HG02623 (cell line): ENCODE measurements at regions not wholly inside any gene's neighbourhood (a gene's known extent, or its start where the extent isn't known, plus 50 kb on each side); places are given as distances from the start of the nearest gene placed in this dataset.

Experiments
- ATAC-seq: cut with Tn5 transposase; IDR thresholded peaks from one replicate; pipeline ENCODE4 v1.9.1; 2021; ENCODE audit warnings: moderate library complexity; ENCODE audit not compliant: unreplicated experiment

DNA sequence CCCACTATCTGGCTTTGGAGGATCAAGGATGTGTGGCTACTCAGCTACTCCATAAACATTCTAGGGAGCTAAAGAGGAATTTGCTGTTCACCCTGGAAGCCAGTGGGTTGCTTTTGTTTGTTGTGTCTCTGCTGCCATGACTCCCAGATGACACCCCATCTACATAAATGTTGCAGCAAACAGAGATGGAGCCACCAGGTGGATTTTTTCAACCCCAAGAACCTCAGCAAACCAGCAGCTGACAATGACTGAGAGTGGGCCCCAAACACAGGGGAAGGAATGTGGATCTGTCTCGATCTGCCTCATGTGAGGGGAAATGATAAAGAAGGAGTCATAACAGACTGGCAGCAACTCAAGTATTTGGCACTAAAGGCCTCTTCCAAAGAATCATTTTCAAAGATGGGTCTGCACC, 132.7 kb upstream of the TNC start:
- ATAC-seq = no peak

DNA sequence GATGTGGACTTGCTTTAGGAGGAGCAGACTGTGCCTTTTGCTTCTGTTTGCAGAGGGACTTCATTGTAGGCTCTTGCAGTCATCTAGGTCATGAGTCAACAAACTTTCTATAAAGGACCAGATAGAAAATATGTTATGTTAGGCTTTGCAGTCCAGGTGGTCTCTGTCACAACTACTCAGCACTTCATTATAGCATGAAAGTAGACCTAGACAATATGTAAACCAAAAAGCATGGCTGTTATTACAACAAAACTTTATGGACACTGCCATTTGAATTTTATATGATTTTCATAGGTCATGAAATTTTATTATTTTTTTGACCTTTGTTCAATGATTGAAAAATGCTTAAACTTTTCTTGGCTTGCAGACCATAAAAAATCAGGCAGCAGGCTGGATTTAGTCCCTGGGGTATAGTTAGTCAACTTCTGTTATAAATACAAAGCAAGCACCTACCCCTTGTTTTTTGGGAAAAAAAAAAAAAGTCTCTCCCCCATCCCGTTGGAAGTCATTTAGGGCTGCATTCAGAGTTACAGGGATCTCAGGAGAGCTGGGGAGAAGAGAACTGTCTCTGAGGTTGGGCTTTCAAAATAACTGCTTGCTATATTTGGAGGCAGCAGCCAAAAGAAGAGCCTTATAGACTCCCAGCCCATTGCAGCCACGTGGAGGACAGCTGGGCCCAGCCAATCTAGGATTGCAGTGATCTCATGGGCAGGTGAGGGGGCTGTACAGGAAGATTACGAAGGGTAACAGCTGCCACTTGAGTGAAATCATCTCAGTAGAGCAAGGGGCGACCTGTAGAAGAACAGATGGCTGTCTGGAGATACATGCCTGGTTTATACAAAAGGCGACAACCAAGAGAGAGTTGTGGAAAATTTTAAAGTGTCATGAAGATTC, 136.6 kb upstream of the TNC start:
- ATAC-seq = no peak

DNA sequence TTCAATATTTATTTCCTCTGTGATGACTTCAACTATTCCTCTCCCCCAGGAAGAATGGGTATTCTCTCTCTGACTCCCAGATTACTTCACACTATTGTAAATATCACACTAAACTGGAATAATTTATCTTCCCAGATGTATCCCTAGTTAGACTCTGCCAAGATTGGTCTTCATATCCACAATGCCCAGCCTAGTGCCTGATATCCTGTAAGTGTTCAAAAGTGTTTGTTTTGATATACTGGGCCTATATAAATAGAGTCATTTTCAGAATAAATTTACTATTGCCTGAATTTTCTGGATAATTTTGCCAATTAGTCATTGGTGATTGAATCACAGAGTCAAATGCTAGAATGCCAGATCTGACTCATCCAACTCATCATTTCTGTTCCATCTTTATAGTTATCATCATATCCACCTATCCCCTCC, 143.7 kb upstream of the TNC start:
- ATAC-seq = no peak

DNA sequence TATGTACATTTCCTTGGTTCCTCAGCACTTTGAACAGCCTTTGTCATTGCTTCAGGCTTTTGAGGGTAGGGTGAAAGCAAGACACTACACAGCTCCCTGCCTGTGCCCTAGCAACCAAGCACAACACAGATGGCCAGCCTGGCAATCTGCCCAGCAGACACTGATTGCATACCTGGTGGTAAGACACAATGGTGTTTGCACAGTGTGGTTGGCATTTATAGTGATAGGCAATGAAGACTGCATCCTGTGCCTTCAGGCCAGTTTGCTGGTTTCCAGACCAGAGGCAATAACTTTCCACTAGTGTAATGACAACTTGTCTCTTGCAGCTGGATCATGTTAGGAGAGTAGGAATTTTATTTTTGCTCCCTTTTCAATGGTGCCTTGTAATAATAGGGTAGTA, 144.5 kb upstream of the TNC start:
- no peak for ATAC-seq

DNA sequence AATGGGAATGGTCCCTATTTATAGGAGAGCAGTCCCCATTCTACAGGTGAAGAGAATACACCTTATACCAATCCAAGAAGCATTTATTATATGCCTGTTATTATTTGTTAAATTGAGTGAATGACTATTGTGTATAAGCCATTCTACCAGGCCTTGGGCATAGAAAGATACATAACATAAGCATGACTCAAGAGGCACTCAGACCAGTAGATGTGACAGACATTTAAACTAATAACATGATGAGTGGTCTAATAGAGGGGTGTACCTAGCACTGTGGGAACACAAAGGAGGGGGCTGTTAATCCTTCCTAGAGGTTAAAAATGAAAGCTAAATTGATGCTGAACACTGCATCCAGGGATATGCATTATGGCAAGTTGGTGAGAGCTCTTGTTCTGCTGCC, 145.0 kb upstream of the TNC start:
- no peak for ATAC-seq

DNA sequence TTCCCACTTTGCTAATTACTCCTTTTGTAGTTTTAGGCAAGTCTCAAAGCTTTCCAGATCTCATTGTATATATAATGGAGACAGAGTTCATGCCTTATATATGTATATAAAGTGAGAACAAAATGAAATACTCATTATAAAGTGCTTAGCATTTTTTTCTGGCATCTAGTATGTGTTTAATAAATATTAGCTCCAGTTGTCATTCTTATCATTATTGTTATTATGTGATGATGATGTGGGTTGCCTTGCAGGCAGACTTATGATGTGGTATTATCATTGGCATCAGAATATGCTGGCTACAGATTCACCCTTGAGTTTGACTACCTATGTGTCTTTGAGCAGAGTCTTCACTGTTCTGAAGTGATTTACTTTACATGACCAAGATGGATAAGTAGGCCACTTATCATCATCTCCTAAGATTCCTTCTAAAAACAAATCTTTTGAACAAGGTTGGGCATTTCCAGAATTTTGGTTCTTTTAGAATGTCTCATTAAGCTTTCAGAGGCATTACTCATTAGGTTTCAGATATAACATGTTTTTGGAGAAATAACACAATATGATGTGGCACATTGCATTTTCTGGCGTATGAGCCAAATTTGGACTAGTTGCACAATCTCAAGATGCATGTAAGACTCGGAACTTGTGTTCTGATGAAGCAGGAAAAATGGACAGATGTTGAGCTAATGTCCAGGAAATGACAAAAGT, 145.6 kb upstream of the TNC start:
- ATAC-seq = no peak

DNA sequence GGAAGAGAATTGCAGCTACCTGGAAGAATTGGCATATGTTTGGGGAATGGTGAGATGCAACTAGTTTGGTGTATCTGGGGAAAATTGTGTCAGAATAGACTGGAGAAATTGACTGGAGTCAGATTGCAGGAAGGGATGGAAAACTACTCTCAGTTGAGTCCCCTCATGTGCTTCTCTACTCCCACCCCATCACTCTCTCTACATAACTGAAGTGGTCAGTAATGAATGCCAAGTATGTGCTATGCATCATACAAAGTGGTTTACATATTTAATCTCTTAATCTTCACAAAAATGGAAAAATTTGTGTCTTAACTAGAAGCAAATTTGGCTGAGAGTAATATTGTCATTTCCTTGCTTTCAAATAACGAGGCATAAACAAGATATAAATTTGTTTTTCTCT, 146.4 kb upstream of the TNC start:
- ATAC-seq = no peak

DNA sequence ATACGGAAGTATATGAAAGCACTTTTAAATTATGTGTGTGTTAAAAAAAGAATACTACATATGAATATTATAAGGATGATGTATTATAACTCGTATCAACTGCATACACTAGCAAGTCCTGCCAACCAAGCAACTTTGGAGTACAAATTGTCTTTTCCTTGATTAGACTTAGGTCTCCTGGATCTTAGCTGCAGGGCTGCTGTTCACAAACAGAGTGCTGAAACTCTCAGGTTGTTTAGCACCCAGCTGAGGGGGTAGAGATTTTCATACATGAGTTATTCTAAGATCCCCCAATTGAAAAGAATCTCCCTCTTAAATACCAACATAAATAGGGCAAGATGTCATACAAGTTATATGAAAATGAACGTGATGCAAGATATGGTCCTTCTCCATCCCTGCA, 149.8 kb upstream of the TNC start:
- no peak for ATAC-seq

DNA sequence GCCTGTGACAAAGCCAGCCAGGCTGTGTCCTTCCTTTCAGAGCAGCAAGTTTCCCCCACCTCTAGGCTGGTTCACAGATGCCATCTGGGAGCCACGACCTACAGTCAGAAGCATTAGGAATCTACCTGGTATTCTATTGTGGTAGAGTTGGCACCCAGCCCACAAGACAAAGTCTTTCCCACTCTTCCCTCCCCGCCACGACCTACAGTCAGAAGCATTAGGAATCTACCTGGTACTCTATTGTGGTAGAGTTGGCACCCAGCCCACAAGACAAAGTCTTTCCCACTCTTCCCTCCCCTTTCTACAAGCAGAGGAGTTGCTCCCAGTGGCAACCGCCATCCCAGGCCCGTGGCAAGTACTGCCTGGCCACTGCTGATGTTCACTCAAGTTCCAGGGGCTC, 157.8 kb upstream of the TNC start:
- ATAC-seq = no peak

DNA sequence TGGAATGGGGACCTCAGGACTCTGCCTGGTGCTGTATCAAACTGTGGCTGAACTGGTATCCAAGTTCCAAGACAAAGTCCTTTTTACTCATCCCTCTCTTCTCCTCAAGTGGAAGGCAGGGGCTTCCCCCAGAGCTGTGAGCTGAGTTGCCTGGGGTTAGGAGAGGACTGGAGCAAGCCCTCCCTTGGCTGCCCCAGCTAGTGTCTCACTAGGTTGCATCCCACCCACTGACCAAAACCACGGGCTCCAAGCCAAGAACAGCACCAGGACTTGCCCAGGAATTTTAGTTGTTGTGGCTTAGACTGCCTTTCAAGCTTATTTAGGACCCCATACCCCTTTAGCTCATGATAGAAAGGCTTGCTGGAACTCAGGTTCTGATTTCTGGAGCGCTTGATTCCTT, 158.7 kb upstream of the TNC start:
- ATAC-seq = no peak

DNA sequence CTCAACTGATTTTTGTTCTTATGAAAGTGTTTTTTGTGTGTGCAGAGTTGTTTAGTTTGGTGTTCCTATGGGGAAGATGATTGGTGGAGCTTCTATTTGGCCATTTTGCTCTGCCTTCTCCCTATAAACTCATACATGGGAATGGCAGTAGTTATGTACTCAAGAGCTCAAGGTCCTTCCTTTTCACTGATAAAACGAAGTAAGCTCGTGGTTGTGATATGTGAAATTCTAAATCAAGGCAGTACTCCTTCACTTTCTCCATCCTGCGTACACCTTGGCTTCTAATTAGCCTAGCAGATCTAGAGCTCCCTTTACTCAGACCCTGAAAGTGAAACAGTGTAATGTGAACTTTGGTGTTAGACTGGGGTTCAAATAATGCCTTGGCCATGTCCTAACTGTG, 159.3 kb upstream of the TNC start:
- no peak for ATAC-seq

DNA sequence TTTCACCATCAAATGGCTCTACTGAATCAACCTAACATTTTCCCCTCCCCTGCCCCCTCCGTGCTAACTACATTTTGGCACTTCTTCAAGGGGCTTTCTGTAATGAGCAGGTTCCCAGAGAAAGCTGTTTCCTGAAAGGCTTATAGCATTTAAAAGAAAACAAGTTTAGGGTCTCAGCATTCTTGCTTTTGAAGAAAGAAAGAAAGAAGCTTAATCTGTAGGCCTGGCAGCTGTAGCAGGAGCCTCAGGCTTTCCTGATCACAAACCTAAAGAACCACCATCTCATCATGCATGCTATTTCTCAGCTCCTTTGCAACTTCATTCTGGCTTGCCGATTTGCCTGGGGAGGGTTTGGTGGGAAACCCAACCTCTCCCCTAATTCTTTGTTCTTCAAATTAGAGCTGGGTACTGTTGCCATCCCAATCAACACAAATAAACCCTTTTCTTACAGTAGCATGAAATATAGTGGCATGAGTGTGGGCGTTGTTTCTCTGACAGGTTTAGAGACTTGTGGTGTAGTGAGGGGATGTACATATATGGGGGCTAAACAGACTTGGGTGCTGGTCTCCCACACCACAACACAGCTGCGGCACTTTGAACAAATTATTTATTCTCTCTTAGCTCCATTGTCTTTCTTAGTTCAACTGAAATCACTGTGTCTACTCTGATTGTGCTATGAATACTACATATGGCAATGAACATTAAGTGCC, 160.5 kb upstream of the TNC start:
- ATAC-seq = no peak

DNA sequence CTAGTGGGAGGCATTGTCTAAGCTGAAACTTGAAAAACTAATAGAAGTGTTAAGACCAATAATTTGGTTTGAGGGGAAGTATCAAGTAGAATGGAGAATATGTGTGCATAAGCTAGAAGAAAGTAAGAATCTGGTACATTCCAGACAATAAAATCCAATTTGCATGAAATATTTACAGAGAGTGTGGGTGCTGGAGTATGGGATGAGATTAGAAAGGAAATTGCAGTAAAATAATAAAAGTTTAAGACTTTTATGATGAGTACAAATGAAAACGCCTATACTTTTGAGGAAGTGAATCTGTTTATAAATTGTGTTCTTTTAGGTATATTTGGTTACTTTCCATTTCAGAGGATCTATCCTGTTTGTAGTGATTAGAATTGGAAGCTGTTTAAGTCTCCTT, 165.4 kb upstream of the TNC start:
- no peak for ATAC-seq

DNA sequence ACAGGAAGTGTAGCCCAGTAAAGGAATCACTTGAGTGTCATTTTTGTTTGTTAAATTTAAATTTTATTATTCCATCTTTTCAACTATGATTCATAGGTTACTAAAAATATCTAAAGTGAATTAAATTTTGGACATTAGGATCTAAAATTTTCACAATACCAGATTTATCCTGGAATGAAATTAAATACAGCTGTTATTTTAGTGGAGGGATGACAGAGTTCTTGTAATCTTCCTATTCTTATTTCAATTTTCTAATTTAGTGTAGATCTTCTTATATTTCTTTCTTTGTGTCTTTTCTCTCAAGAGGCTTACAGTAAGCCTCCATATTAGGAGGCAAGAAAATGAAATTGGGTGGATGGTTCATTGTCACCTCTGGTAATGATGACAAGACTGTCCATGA, 167.9 kb upstream of the TNC start:
- ATAC-seq = no peak

DNA sequence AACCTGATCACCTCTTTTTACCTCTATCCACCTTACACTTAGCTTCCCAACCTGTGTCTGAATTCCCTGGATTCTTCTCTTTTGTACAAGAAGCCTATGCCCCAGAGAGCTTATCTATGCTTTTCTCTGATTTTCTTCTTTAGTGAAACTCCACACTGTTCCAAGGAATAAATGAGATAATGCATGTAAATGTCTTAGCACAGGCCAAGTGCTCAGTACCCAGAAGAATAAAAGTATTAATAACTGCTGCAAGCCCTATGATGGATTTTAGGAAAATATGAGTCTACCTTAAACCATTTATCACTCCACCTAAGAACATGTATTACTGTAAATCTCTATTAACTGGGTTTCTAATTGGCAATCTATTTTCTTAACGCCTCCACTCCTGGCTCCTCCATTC, 168.5 kb upstream of the TNC start:
- no peak for ATAC-seq

DNA sequence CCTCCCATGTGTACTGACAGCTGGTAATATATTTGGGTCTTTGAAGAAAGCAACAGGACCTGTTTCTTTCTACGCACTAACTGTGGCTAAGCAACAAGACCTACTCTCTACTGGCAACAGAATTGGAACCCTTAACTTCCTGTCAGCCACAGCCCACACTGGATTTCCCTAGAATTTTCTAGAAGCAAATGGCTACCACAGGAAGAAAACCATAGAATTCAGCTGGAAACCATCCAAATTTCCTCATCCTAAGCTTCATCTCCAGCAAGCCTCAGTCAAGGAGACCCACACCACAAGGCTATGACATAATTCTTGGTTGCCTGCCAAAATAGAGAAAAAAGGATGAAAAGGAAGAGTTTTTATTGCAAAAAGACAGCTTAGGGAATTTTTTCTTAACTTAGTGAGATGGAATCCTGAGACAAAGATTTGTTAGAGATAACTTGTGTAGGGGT, 171.8 kb upstream of the TNC start:
- no peak for ATAC-seq

DNA sequence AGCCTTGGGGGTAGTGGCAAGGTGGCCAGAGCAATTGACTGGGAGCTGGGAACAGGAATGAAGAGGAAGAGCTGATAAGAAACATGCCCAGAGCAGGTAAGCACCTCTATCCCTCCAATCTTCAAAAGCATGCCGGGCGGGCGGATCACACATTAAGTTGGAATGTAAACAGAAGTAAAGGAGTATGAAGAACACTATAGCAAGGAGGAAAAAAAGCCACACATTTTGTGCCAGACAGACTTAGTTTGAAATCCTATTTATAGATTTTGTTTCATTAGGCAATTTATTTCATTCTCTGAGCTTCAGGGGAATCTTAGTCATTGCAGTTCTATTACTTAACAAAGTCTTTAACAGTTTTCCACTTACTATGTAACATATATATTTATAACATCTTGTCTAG, 173.9 kb upstream of the TNC start:
- no peak for ATAC-seq

DNA sequence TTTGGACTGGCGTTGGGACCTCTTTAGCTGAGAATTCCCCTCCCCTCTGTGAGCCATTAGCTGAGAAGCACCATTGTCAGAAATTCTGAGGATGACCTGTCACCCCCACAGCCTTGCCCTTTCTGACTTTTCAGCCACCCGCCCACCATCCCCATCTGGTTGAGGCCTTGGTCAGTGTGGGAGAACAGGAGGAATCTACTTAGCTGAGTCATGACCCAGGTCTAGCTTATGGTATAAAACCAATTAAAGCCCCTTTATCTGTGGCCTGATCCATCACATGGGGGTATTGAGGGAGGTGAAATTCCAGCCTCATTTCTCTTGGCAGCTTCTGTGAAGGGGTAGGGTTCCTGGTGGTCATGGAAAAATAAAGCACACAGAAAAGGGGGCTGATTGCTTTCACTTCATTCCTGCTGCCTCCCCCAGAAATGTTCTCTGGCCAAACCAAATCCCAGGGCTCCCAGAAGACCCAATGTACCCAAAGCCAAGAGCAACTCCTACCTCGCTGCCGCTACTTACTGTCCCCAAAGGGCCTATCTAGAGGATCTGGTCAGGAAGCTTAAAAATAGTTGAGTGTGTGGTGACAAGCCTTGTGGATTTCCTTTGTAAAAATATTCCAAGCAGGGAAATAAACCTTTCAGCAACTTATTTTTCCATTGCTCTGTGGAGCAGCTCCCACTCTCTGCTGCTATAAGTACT, 174.8 kb upstream of the TNC start:
- no peak for ATAC-seq

DNA sequence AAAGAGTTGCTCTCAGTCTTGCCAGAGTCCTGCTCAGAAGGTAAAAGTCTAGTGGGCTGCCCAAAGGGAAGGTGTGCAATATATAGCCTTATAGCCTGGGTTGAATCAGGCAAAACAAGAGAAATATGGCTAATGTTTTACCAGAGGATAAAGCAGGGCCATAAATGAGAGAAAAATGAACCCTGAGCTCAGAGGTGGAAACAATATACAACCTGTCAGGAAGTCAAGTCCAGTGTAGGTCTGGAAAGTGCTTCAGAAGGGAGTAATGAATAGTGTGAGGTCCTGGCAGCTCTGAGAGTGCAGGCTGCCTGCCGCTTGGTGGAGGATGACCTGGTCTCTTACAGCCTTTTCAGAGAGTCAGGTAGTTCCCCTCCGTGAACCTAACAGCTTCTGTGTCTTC, 177.8 kb upstream of the TNC start:
- no peak for ATAC-seq

DNA sequence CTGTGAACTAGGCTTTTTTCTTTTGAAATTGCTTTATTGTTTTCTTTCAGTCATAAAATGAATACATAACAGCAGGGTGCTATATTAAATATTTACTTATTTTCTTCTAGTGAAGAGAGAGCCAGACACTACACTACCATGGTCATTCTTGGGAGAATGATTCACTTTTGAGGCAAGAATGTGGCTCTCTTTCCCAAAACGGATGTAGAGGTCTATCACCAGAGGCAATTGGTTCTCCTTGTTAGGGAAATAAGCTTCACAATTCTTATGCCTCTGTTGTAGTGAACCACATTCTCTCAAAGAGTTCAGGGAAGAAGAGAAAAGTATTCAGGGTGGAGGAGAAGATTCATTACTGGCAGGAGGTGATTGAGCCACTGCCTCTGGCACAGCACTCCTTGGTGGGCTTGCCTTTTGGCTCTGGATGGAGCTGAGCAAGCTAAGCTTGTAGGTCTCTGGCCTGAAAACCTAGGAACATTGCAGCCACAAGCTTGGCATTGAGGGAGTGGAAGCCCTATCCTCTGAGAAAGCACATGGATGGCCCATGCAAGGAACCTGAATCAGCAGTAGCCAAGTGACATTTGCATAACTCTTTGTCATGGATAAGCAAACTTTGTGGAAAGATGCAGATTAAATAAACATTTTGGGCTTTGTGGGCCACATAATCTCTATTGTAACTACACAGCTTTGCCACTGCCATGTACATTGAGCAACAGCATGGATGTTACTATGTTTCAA, 179.0 kb upstream of the TNC start:
- ATAC-seq = no peak

DNA sequence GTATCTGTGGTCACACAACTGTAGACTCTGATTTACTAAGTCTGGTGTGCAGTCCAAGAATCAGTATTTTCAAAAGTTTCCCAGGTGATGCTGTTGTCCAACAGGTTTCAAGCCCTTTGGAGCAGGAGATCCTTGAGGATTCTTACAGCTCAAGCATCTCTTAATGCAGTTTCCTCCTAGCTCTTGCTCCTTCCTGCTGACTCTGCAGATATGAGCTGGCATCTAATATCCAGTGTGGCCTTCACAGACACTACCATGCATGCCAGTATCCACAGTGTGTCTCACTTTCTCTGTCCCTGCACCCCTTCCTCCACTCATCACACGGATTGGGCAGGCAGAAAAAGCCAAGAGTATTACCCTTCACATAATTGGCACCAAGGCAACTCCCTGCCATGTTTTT, 182.2 kb upstream of the TNC start:
- no peak for ATAC-seq
